HFFc6 (cell line): ENCODE measurements at regions not wholly inside any gene's neighbourhood (a gene's known extent, or its start where the extent isn't known, plus 50 kb on each side); places are given as distances from the start of the nearest gene placed in this dataset.
"Not testable (repeated sequence)": the region's sequence is repeated elsewhere in the genome, so short reads cannot be mapped to it uniquely, and the experiment has no call there.

Experiments
- DNase-seq: peaks from one replicate; pipeline ENCODE4 v3.0.0-alpha.2; 2018
- H3K27ac Mint-ChIP-seq: 2 replicates; pipeline ENCODE4 v1.8.0; 2020; ENCODE audit warnings: mild to moderate bottlenecking, mixed read lengths
- H3K27me3 Mint-ChIP-seq: 2 replicates; pipeline ENCODE4 v1.8.0; 2021; ENCODE audit warnings: mild to moderate bottlenecking, moderate library complexity, mixed read lengths; ENCODE audit not compliant: insufficient read depth
- H3K36me3 Mint-ChIP-seq: 2 replicates; pipeline ENCODE4 v1.8.0; 2021; ENCODE audit warnings: low read depth, mixed read lengths
- H3K4me1 Mint-ChIP-seq: 2 replicates; pipeline ENCODE4 v1.8.0; 2020; ENCODE audit warnings: low read depth, mixed read lengths
- H3K4me3 Mint-ChIP-seq: 2 replicates; pipeline ENCODE4 v1.8.0; 2020; ENCODE audit warnings: mild to moderate bottlenecking, moderate library complexity, mixed read lengths
- H3K9me3 Mint-ChIP-seq: 2 replicates; pipeline ENCODE4 v1.8.0; 2020; ENCODE audit warnings: mild to moderate bottlenecking, mixed read lengths
- TF ChIP-seq, protein P1 (sequence below): fragments of 200-600 bp; sonication (generic); IDR thresholded peaks from 2 replicates; pipeline ENCODE4 v1.5.0; 2021; ENCODE audit warnings: antibody characterized with exemption, mild to moderate bottlenecking

GRCh38 chr4:26052663-26053541, 138.9 kb downstream of the SMIM20 start:
- Mint-ChIP-seq H3K4me1 (peaks cover 38% of the 10 kb centered on the region), H3K27ac (no peak overlapping the region), H3K9me3 (no peaks in the 10 kb centered on the region), H3K27me3 (no peaks in the 10 kb centered on the region; the same call in none of the 2 replicates), H3K4me3 (no peak overlapping the region), H3K36me3 (no peaks in the 10 kb centered on the region)
- DNase-seq, result no peak
- TF ChIP-seq, protein P1, sequence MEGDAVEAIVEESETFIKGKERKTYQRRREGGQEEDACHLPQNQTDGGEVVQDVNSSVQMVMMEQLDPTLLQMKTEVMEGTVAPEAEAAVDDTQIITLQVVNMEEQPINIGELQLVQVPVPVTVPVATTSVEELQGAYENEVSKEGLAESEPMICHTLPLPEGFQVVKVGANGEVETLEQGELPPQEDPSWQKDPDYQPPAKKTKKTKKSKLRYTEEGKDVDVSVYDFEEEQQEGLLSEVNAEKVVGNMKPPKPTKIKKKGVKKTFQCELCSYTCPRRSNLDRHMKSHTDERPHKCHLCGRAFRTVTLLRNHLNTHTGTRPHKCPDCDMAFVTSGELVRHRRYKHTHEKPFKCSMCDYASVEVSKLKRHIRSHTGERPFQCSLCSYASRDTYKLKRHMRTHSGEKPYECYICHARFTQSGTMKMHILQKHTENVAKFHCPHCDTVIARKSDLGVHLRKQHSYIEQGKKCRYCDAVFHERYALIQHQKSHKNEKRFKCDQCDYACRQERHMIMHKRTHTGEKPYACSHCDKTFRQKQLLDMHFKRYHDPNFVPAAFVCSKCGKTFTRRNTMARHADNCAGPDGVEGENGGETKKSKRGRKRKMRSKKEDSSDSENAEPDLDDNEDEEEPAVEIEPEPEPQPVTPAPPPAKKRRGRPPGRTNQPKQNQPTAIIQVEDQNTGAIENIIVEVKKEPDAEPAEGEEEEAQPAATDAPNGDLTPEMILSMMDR, result no peak

GRCh38 chr4:26053761-26054160, 139.7 kb downstream of the SMIM20 start:
- no peak overlapping the region for H3K27ac Mint-ChIP-seq
- no peak for DNase-seq
- no peaks in the 10 kb centered on the region for H3K9me3 Mint-ChIP-seq
- no peak overlapping the region for H3K4me3 Mint-ChIP-seq
- peaks cover 35% of the 10 kb centered on the region for H3K4me1 Mint-ChIP-seq
- TF ChIP-seq, protein P1, result no peak
- no peaks in the 10 kb centered on the region; the same call in none of the 2 replicates for H3K27me3 Mint-ChIP-seq
- no peaks in the 10 kb centered on the region for H3K36me3 Mint-ChIP-seq

DNA sequence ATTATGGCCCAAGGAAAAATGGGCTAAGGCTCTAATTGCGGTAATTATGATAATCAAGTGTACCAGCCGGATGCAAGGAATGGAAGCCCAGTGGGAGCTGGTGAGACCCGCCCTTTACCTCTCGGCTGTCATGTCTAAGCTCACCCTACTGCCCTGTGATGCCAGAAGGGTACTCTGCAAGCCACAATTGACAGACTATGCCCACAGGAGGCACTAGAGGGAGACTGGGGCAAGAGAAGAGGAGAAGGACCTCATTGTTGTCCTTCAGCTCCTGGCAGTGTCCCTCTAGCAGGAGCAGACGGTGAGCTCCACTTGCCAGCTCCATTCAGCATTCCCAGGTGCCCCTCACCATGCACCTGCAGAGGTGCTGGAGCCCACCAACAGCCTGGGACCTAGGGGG, 141.8 kb downstream of the SMIM20 start:
- peaks cover 2% of the 10 kb centered on the region for H3K27me3 Mint-ChIP-seq
- 0 out of 2 replicates have a peak, but pooled peaks cover 4% of the 10 kb centered on the region for H3K9me3 Mint-ChIP-seq
- TF ChIP-seq, protein P1, result 0 out of 2 replicates have a peak, but pooled peaks have one; percentile 22
- H3K36me3 Mint-ChIP-seq, result no peaks in the 10 kb centered on the region
- H3K27ac Mint-ChIP-seq, result no peak overlapping the region
- no peak overlapping the region for H3K4me3 Mint-ChIP-seq
- peaks cover 32% of the 10 kb centered on the region for H3K4me1 Mint-ChIP-seq
- DNase-seq, result no peak

GRCh38 chr4:26056406-26056805, 142.4 kb downstream of the SMIM20 start:
- H3K4me3 Mint-ChIP-seq, result no peak overlapping the region
- H3K36me3 Mint-ChIP-seq, result no peaks in the 10 kb centered on the region
- peaks cover 2% of the 10 kb centered on the region for H3K27me3 Mint-ChIP-seq
- no peak overlapping the region for H3K27ac Mint-ChIP-seq
- H3K4me1 Mint-ChIP-seq, result peaks cover 34% of the 10 kb centered on the region
- TF ChIP-seq, protein P1, result no peak
- DNase-seq, result no peak
- H3K9me3 Mint-ChIP-seq, result 0 out of 2 replicates have a peak, but pooled peaks cover 4% of the 10 kb centered on the region

- H3K4me1 Mint-ChIP-seq, result peaks cover 41% of the 10 kb centered on the region
Observed at GRCh38 chr4:26057839-26058238, 143.8 kb downstream of the SMIM20 start.

GRCh38 chr4:26058537-26058936, 144.5 kb downstream of the SMIM20 start:
- Mint-ChIP-seq H3K9me3 (0 out of 2 replicates have a peak, but pooled peaks cover 4% of the 10 kb centered on the region), H3K4me1 (peaks cover 35% of the 10 kb centered on the region), H3K27me3 (peaks cover 5% of the 10 kb centered on the region), H3K4me3 (no peak overlapping the region), H3K36me3 (no peaks in the 10 kb centered on the region), H3K27ac (no peak overlapping the region)
- TF ChIP-seq, protein P1, result no peak
- no peak for DNase-seq

More at GRCh38 chr4:26057839-26058238, 143.8 kb downstream of the SMIM20 start:
- not testable (repeated sequence) for H3K36me3 Mint-ChIP-seq, H3K27me3 Mint-ChIP-seq, DNase-seq, H3K4me3 Mint-ChIP-seq, H3K9me3 Mint-ChIP-seq, H3K27ac Mint-ChIP-seq
